ENCODE measurements at regions not wholly inside any gene's neighbourhood (a gene's known extent, or its start where the extent isn't known, plus 50 kb on each side); places are given as distances from the start of the nearest gene placed in this dataset.
"Not testable (repeated sequence)": the region's sequence is repeated elsewhere in the genome, so short reads cannot be mapped to it uniquely, and the experiment has no call there.

- no peaks in the 10 kb centered on the region for H3K27me3 Mint-ChIP-seq
- no peak for DNase-seq
- peaks cover 8% of the 10 kb centered on the region for H3K9me3 Mint-ChIP-seq
- H3K4me1 Mint-ChIP-seq = no peaks in the 10 kb centered on the region
- intact Hi-C loops (cut with micrococcal nuclease) = no loop called here
- H3K4me3 Mint-ChIP-seq = no peak overlapping the region
- no peaks in the 10 kb centered on the region for H3K36me3 Mint-ChIP-seq (ENCODE audit: low read depth)
- H3K27ac Mint-ChIP-seq = no peak overlapping the region
Observed at GRCh38 chr2:116988303-116988702, 826.2 kb upstream of the DDX18 start.

- intact Hi-C loops (cut with micrococcal nuclease) = no loop called here
- no peak overlapping the region for H3K27ac Mint-ChIP-seq
- H3K27me3 Mint-ChIP-seq = no peaks in the 10 kb centered on the region
- no peak for DNase-seq
- no peak overlapping the region for H3K4me3 Mint-ChIP-seq
- no peaks in the 10 kb centered on the region for H3K36me3 Mint-ChIP-seq (ENCODE audit: low read depth)
- no peaks in the 10 kb centered on the region for H3K4me1 Mint-ChIP-seq
- H3K9me3 Mint-ChIP-seq = no peaks in the 10 kb centered on the region
Observed at GRCh38 chr2:117019357-117019756, 795.1 kb upstream of the DDX18 start.

- Mint-ChIP-seq H3K27ac (no peak overlapping the region), H3K4me1 (no peaks in the 10 kb centered on the region), H3K4me3 (no peak overlapping the region), H3K9me3 (peaks cover 13% of the 10 kb centered on the region), H3K36me3 (ENCODE audit: low read depth) (no peaks in the 10 kb centered on the region), H3K27me3 (no peaks in the 10 kb centered on the region)
- intact Hi-C loops (cut with micrococcal nuclease) = no loop called here
- no peak for DNase-seq
Observed at GRCh38 chr2:117027646-117028045, 786.8 kb upstream of the DDX18 start.

DNA sequence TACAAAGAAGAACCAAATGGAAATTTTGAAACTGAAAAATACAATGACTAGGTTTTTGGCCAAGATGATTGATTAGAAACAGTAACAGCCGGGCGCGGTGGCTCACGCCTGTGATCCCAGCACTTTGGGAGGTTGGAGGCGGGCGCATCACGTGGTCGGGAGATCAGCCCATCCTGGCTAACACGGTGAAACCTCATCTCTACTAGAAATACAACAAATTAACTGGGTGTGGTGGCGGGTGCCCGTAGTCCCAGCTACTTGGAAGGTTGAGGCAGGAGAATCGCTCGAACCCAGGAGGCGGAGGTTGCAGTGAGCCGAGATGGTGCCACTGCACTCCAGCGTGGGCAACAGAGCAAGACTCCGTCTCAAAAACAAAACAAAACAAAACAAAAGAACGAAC lies 785.8 kb upstream of the DDX18 start:
- H3K27ac Mint-ChIP-seq; H3K4me3 Mint-ChIP-seq; H3K36me3 Mint-ChIP-seq (ENCODE audit: low read depth); H3K4me1 Mint-ChIP-seq; intact Hi-C loops (cut with micrococcal nuclease); DNase-seq; H3K27me3 Mint-ChIP-seq: not testable (repeated sequence)
- H3K9me3 Mint-ChIP-seq = peaks cover 13% of the 10 kb centered on the region

DNA sequence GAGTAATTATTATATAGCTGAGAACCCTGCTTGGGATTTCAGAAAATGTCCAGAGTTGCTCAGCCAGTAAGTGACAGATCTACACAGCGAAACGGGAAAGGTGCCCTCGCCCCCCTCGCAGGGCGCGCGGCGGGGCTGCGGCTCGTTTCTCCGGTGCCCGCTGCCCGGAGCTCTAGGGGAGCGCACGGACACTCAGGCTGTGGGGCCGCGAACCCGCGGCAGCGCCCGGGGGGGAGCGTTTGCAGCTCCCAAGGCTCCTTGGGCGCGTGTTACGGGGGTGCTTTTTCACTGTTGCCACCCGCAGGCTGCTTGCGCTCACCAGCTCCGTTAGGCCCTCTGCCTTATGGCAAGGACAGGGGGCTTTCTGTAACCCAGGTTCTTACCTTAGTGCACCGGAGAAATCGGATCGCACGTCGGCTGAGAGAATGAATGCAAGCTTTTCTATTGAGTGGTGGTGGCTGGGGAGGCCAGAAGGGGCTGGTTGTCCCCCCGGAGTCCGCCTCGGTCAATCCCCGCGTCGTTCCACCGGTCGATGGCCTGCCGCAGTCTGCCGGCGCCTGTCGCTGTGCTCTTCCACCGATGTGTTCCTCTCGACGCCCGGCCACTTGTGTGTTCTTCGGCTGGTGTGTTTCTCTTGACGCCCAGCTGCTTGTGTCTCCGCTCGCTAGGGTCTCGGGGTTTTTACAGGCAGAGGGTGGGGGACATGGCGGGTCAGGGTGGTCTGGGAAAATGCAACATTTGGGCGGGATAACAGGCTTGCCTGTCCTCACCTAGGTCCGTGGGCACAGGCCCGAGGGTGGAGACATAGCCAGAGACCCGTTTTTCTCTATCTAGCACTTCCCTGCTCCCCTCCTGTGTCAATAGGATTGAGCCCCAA lies 758.8 kb upstream of the DDX18 start:
- peaks cover 3% of the 10 kb centered on the region for H3K9me3 Mint-ChIP-seq
- no peak overlapping the region for H3K4me3 Mint-ChIP-seq
- no peaks in the 10 kb centered on the region for H3K36me3 Mint-ChIP-seq (ENCODE audit: low read depth)
- no peak overlapping the region for H3K27ac Mint-ChIP-seq
- DNase-seq = no peak
- no peaks in the 10 kb centered on the region for H3K4me1 Mint-ChIP-seq
- H3K27me3 Mint-ChIP-seq = no peaks in the 10 kb centered on the region
- intact Hi-C loops (cut with micrococcal nuclease) = no loop called here

DNA sequence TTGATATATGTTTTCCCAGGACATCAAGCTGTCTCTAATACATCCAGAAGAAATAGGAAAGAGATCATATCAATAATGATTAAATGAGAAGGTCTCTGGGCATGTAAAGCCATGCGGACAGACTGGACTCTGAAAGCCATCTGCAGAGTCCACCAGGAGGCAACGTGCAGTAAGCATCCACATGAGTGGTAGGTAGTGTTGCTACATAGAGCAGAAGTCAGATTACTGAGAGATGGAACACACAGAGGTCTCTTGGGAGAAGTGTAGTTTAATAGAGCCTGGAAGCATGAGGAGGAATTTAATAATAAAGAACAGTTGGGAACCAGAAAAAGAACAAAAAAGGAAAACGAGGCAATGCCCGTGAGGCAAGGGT lies 758.1 kb upstream of the DDX18 start:
- no peaks in the 10 kb centered on the region for H3K4me1 Mint-ChIP-seq
- peaks cover 3% of the 10 kb centered on the region for H3K9me3 Mint-ChIP-seq
- DNase-seq = no peak
- H3K27me3 Mint-ChIP-seq = no peaks in the 10 kb centered on the region
- H3K36me3 Mint-ChIP-seq (ENCODE audit: low read depth) = no peaks in the 10 kb centered on the region
- no peak overlapping the region for H3K4me3 Mint-ChIP-seq
- H3K27ac Mint-ChIP-seq = no peak overlapping the region
- intact Hi-C loops (cut with micrococcal nuclease) = no loop called here

DNA sequence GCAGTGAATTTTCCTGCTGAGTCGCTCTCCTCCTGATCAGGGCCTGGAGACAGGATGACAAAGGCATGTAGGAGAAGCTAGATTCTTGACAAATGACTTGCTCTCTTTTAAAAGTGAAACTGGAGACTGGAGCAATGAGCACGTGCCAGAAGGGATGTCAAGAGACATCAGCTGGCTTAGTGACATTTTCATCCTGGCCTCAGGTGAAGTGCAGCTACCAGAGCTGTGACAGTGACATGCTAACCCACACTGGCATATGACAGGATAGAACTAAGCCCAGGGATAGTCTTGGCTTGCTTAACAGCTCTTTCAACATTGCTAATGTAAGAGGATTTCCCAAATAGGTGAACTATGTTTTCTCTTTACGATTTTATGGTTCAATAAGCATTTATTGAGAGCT lies 757.5 kb upstream of the DDX18 start:
- Mint-ChIP-seq H3K27ac (no peak overlapping the region), H3K27me3 (no peaks in the 10 kb centered on the region), H3K9me3 (peaks cover 3% of the 10 kb centered on the region), H3K4me3 (no peak overlapping the region), H3K36me3 (ENCODE audit: low read depth) (no peaks in the 10 kb centered on the region), H3K4me1 (no peaks in the 10 kb centered on the region)
- DNase-seq = no peak
- intact Hi-C loops (cut with micrococcal nuclease) = no loop called here

DNA sequence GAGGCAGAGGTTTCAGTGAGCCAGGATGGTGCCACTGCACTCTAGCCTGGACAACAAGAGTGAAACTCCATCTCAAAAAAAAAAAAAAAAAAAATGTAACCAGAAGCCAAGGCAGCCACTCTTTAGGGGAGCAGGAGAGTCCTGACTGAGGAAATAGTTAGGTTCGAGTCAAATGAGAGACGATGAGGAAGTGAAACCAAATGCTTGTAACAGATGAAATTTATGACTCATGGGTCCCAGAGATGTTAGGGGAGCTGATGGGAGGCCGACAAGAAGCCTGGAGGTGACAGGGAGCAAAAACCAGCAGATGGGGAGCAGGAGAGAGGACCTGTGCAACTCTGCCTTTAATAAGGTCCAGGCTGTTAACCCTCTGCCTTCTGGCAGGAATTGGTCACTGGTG lies 756.1 kb upstream of the DDX18 start:
- H3K4me3 Mint-ChIP-seq = no peak overlapping the region
- intact Hi-C loops (cut with micrococcal nuclease) = no loop called here
- H3K27ac Mint-ChIP-seq = no peak overlapping the region
- no peaks in the 10 kb centered on the region for H3K36me3 Mint-ChIP-seq (ENCODE audit: low read depth)
- no peaks in the 10 kb centered on the region for H3K4me1 Mint-ChIP-seq
- no peaks in the 10 kb centered on the region for H3K27me3 Mint-ChIP-seq
- H3K9me3 Mint-ChIP-seq = peaks cover 3% of the 10 kb centered on the region
- no peak for DNase-seq

DNA sequence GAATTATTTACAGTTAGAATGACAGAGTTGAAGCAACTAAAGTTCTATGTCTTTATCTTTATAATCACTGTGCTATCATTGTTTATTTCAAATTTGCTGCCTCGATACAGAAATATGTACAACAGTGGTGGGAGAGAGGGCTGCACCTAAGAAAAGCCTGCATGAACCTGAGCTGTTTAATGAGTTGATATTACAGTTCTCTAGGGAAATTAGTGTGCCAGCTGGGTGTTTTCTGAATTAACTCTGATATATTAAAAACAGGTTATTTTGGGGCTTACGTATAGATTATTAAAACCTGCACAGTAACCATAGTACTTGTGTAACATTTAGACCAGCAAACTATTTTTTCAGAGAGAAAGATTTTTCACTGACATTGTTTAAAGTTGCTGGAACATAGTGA lies 750.5 kb upstream of the DDX18 start:
- no peak overlapping the region for H3K4me3 Mint-ChIP-seq
- intact Hi-C loops (cut with micrococcal nuclease) = no loop called here
- no peaks in the 10 kb centered on the region for H3K4me1 Mint-ChIP-seq
- peaks cover 4% of the 10 kb centered on the region for H3K9me3 Mint-ChIP-seq
- DNase-seq = no peak
- H3K27me3 Mint-ChIP-seq = no peaks in the 10 kb centered on the region
- no peaks in the 10 kb centered on the region for H3K36me3 Mint-ChIP-seq (ENCODE audit: low read depth)
- H3K27ac Mint-ChIP-seq = no peak overlapping the region

- no peaks in the 10 kb centered on the region for H3K27me3 Mint-ChIP-seq
- H3K36me3 Mint-ChIP-seq (ENCODE audit: low read depth) = no peaks in the 10 kb centered on the region
- H3K4me1 Mint-ChIP-seq = no peaks in the 10 kb centered on the region
- no peak for DNase-seq
- no peak overlapping the region for H3K4me3 Mint-ChIP-seq
- intact Hi-C loops (cut with micrococcal nuclease) = no loop called here
- no peak overlapping the region for H3K27ac Mint-ChIP-seq
- peaks cover 4% of the 10 kb centered on the region for H3K9me3 Mint-ChIP-seq
Observed at GRCh38 chr2:117065912-117066311, 748.6 kb upstream of the DDX18 start.

DNA sequence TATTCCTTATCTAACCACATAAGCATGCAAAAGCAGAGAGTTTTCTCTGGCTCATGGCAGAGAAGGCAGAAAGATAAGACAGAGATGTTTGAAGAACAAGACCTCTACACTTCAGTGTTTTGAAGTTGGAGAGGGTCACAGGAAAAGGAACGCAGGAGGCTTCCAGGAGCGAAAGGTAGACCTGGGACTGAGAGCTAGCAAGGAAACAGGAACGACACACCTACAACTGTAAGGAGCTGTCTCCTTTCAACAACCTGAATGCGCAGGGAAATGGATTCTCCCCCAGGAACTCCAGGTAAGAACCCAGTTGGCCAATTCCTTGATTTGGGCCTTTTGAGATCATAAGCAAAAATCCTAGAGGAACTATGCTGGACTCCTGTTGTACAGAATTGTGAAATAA lies 746.6 kb upstream of the DDX18 start:
- no peaks in the 10 kb centered on the region for H3K36me3 Mint-ChIP-seq (ENCODE audit: low read depth)
- H3K27ac Mint-ChIP-seq = no peak overlapping the region
- no peaks in the 10 kb centered on the region for H3K27me3 Mint-ChIP-seq
- DNase-seq = no peak
- peaks cover 4% of the 10 kb centered on the region for H3K9me3 Mint-ChIP-seq
- no peaks in the 10 kb centered on the region for H3K4me1 Mint-ChIP-seq
- no peak overlapping the region for H3K4me3 Mint-ChIP-seq
- intact Hi-C loops (cut with micrococcal nuclease) = no loop called here

DNA sequence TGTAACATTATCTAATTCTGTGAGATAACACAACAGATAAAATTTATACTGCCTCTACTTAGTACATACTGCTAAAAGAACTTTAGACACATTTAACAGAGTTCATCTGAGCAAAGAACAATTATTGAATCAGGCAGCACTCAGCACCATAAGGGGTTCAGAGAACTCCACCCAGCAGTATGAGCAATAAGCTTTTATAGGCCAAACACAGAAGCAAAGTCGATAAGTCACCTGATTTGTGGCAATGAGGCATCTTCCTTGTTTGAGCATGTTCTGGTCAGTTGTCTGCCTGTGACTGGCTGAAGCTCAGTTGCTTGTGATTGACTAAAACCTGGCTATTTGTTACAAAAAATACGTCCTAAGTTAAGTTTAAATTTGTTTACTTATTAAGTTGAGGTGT lies 746.1 kb upstream of the DDX18 start:
- Mint-ChIP-seq H3K9me3 (peaks cover 4% of the 10 kb centered on the region), H3K27me3 (no peaks in the 10 kb centered on the region), H3K36me3 (ENCODE audit: low read depth) (no peaks in the 10 kb centered on the region), H3K27ac (no peak overlapping the region), H3K4me1 (no peaks in the 10 kb centered on the region), H3K4me3 (no peak overlapping the region)
- DNase-seq = no peak
- intact Hi-C loops (cut with micrococcal nuclease) = no loop called here

GRCh38 chr2:117071556-117072102 lies 742.9 kb upstream of the DDX18 start:
- peaks cover 6% of the 10 kb centered on the region for H3K9me3 Mint-ChIP-seq
- no peak overlapping the region for H3K27ac Mint-ChIP-seq
- no peaks in the 10 kb centered on the region for H3K27me3 Mint-ChIP-seq
- intact Hi-C loops (cut with micrococcal nuclease) = no loop called here
- no peaks in the 10 kb centered on the region for H3K36me3 Mint-ChIP-seq (ENCODE audit: low read depth)
- no peak for DNase-seq
- H3K4me1 Mint-ChIP-seq = no peaks in the 10 kb centered on the region
- no peak overlapping the region for H3K4me3 Mint-ChIP-seq

GRCh38 chr2:117074756-117075155 lies 739.7 kb upstream of the DDX18 start:
- Mint-ChIP-seq H3K36me3 (ENCODE audit: low read depth) (no peaks in the 10 kb centered on the region), H3K27ac (no peak overlapping the region), H3K4me3 (no peak overlapping the region), H3K4me1 (no peaks in the 10 kb centered on the region), H3K27me3 (no peaks in the 10 kb centered on the region), H3K9me3 (peaks cover 7% of the 10 kb centered on the region)
- DNase-seq = no peak
- intact Hi-C loops (cut with micrococcal nuclease) = no loop called here

DNA sequence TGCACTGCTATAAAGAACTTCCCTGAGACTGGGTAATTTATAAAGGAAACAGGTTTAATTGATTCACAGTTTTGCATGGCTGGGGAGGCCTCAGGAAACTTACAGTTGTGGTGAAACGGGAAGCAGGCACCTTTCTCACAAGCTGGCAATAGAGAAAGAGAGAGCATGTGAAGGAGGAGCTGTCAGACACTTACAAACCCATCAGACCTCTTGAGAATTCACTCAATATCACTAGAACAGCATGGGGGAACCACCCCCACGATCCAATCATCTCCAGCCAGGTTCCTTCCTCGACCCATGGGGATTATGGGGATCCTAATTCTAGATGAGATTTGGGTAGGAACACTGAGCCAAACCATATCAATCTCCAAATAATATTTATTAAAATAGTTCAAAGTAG lies 729.2 kb upstream of the DDX18 start:
- DNase-seq = no peak
- Mint-ChIP-seq H3K36me3 (ENCODE audit: low read depth) (no peaks in the 10 kb centered on the region), H3K27ac (no peak overlapping the region), H3K4me1 (no peaks in the 10 kb centered on the region), H3K4me3 (no peak overlapping the region), H3K27me3 (no peaks in the 10 kb centered on the region), H3K9me3 (no peaks in the 10 kb centered on the region)
- intact Hi-C loops (cut with micrococcal nuclease) = no loop called here

Data from activated CD4-positive, alpha-beta T cell treated with anti-CD3 and anti-CD28 coated beads, Interleukin-2, amount 10 ng/mL, durations not matched to agents 24 days and 14 days (primary cell).